ENCODE measurements at regions not wholly inside any gene's neighbourhood (a gene's known extent, or its start where the extent isn't known, plus 50 kb on each side); places are given as distances from the start of the nearest gene placed in this dataset.

GRCh38 chr4:136443006-136443405, 1089.3 kb downstream of the PCDH18 start:
- TF ChIP-seq POLR2A (IDR thresholded peaks at IDR 0.05; ENCODE audit: borderline replicate concordance, extremely low read depth, insufficient read depth, insufficient read length): no peak
- TF ChIP-seq CTCF (IDR thresholded peaks at IDR 0.05 in 2 of 3, conservative IDR thresholded peaks at IDR 0.05 in 1 of 3; ENCODE audit: borderline replicate concordance in 1 of 3, insufficient read depth in 1 of 3, low read depth in 2 of 3, low read length in 2 of 3): no peak
- no peak for TF ChIP-seq EZH2phosphoT487 (IDR thresholded peaks at IDR 0.05; ENCODE audit: borderline replicate concordance)
- no peak for TF ChIP-seq EZH2 (IDR thresholded peaks at IDR 0.05)
- TF ChIP-seq CEBPB (IDR thresholded peaks at IDR 0.05; ENCODE audit: low read depth): no peak
- no peak for TF ChIP-seq REST (IDR thresholded peaks at IDR 0.05; ENCODE audit: low read depth)
- TF ChIP-seq RAD21 (IDR thresholded peaks at IDR 0.05; ENCODE audit: low read depth): no peak
- no peak for TF ChIP-seq CBX3 (IDR thresholded peaks at IDR 0.05; ENCODE audit: low read depth)

Data from HCT116 (cell line).